ENCODE measurements at regions not wholly inside any gene's neighbourhood (a gene's known extent, or its start where the extent isn't known, plus 50 kb on each side); places are given as distances from the start of the nearest gene placed in this dataset.

- no peak for DNase-seq
Observed at GRCh38 chr21:35893156-35893555, 167.2 kb downstream of the SETD4 start.

- no peak for DNase-seq
Observed at GRCh38 chr21:35886887-35887286, 173.4 kb downstream of the SETD4 start.

DNA sequence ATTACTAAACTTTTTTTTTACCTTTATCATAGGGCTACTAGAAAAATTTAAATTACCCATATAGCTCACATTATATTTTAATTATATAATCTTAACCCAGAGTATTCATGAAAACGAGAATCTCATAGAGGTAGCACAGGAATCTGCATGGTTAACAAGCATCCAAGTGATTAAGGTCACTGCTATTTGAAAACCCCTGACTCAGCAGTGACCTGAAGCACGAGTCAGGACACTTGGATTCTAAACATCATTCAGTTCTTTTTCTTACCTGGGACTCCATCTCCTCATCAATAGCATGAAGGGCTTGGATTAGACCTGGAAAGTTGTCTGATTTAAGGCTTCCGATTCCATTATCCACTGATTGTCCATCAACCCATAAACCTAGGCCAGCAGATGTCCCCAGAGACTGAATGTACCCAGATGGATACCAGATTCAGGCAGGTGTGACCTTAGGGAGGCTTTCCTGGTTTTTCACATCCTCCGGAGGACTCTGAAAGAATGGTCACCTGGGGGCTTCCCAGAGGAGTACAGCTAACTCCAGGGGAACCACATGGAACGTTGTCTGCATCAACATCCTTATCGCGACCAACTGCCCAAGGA is 174.3 kb downstream of the SETD4 start:
- no peak for DNase-seq

DNA sequence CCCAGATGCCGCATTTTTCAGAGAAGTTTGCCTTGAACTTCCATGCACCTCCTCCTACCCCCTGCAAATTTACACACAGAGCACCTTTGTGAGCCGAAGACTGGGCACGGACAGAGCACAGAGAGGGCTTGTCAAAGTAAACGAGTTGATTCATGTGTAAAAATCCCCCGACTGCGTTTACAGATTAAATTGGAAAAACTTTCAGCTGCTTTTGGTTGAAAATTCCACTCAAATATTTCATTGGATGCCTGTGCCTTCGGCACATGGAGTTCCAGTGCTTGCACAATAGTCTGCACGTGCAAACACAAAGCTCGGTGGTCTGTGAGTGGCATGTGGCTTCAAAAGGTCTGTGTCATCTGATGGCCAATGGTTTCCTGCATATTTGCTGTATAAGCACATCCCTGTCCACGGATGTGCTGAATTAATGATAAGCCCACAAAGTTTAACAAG is 177.5 kb downstream of the SETD4 start:
- DNase-seq: no peak

- DNase-seq: no peak
Observed at GRCh38 chr21:35873441-35873840, 186.9 kb downstream of the SETD4 start.

DNA sequence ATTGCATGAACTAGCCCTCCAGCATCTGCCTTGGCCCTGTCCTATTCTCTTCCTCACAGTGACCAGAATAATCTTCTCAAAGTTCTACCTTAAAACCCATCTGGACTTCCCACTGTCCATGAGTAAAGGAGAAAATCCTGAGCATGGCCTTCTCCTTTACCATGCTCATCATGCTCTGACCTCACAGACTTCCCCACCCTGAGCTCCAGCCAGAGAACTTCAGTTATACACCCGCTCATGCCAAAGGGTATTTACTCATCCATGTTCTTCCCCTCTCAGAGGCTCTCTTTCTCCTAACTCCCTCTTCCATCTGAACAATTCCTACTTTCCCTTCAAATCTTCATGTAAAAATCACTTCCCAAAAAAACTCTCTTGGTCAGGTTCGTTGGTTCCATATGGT is 188.4 kb downstream of the SETD4 start:
- no peak for DNase-seq

- DNase-seq: no peak
Observed at GRCh38 chr21:35868869-35869223, 191.5 kb downstream of the SETD4 start.

DNA sequence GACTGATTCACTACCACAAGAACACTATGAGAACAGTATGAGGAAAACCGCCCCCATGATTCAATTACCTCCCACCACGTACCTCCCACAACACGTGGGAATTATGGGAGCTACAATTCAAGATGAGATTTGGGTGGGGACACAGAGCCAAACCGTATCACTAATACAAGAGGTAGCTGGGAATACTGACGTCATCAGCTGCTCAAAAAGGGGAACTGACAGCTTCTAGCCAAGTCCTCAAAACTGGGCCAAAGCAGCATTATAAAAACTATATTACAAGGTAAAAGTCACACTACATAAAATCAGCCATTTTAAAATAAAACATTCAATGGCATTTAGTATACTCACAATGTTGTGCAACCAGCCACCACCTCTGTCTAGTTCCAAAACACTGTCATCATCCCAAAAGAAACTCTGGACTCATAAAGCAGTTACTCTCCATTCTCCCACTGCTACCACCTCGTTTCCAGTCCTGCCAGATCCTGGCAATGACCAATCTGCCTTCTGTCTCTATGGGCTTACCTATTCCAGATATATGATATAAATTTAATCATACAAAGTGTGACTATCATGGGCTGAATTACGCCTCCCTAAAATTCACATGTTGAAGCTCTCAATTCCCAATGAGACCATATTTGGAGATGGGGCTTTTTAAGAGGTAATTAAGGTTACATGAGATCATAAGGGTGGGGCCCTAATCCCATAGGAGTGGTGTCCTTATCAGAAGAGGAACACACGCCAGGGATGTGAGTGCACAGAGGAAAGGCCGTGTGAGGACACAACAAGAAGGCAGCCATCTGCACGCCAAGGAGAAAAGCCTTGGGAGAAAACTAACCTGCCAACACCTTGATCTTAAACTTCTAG is 192.1 kb downstream of the SETD4 start:
- DNase-seq: no peak

DNA sequence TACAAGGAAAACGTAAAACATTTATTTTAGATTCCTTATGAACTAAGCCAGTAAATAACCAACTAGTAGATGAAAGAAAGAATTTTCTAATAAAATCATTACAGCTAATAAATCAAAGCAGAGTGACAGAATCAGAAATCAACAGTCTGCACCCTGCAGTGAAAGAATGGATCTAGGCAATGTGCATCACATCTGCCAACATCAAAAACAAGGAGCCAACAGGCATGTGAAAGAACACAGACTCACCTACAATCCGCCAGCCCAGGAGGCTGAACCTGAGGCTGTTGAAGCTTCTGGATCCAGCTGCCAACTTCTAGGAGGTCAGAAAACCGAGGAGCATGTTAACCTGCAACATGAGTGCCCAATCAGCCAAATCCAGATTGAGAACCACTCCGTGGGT is 196.3 kb downstream of the SETD4 start:
- no peak for DNase-seq

- no peak for DNase-seq
Observed at GRCh38 chr21:35862969-35863368, 197.4 kb downstream of the SETD4 start.

- DNase-seq: no peak
Observed at GRCh38 chr21:35861661-35862060, 198.7 kb downstream of the SETD4 start.

GRCh38 chr21:35860189-35860869 is 200.0 kb downstream of the SETD4 start:
- no peak for DNase-seq

DNA sequence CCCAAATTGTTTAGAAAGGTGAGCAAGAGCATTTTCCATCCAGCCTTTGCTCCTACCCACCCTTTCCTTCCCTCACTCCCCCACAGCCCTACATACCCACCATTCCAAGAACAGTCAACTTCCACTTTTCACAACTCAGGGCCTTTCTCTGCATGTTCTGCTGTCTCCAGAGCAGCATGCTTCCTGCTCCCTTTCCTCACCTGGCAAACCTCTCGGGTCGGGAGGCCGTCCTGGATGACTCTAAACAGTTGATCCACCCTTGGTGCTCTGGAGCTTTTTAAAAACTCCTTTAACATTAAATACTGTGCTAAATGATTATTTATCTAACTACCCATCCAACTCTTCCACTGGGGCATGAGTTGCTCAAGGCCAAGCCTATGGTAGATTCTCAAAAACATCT is 200.6 kb downstream of the SETD4 start:
- no peak for DNase-seq

DNA sequence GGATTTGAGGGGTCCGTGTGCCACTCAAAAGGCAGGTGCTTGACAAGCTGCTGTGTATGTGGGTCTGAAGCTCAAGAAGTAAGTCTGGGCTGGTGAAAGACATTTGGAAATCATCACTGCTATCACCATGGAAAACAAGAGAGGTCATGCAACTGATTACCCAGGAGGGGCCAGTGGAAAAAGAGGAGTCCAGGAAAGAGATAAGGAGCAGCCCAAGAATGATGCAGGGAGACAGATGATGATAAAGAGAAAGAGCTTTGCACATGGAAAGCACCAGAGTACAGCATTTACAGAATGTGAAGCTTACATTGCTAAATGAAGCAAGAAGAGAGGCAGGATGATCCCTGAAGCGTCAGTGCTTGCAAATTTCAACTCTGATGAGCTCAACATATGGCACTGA is 203.2 kb downstream of the SETD4 start:
- no peak for DNase-seq

DNA sequence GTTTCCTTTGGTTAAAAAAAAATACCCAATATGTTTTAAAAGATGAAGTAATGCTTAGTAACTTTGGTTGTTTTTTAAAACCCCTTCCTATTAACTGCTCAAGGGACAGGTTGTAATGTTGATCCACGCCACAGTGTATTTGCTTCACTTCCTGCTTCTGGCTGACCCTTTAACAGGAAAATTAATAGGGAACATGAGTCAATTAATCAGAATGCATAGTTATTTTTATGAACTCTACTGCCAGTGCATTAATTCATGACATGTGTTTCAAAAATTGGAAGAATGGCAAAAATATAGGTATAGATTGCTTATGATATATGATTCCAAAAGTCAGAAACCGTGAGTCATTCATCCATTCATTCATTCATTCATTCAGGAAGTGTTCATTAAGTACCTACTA is 204.8 kb downstream of the SETD4 start:
- no peak for DNase-seq

DNA sequence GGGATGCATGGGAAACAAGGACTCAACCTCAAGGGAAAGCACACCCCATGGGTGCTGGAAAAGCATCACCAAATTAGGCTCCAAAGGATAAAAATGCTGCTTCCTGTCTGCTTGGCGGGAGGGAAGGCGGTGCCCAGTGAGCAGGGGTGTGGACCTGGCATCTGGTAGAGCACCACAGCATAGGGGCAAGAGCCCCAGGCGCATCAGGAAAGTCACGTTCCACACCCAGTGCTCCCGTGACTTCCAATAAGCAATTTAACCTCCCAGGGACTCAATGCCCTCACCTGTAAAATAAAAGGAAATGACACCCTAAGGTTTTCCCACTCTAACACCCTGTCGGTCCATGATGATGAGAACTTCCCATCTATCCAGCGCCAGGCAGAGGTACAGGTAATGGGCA is 206.0 kb downstream of the SETD4 start:
- no peak for DNase-seq

DNA sequence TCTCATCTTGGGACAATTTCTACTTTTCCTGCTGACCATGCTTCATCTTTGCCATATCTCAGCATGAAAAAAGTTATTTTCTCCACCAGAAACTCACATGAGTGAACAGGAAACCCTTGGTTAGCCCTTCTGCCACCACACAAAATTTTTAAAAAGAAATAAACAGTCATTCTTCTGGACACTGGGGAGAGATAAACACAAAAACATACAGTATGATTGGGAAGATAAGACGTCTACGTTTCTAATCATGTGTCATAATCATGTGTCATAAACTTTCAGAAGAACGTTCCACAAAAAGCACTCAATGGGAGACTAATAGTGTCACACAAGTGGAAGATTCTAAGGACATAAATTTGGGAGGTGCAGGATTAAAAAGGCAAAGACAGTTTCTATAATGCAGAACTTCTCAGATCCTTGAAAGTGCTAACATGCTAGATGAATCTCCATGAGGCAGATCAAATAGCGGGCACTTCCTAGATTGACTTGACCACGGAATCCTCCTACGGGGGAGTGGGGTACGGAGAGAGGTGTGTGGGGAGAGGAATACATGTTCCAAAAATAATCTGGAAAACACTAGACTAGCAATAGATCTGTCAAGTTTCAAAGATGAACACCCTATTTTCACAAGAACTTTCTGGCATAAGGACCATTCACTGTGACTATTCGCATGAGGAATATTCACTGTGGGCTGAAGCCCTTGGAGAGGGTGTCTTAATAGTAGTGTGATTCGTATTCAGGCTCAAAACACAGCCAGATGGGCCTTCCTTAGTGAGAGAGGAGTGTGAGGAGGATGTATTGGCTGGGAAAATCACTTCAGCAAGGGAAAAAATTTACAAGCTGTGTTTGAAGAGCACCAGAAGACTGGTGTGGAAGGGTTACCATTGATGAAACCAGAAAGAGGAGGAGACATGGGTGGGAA is 206.7 kb downstream of the SETD4 start:
- DNase-seq: no peak

DNA sequence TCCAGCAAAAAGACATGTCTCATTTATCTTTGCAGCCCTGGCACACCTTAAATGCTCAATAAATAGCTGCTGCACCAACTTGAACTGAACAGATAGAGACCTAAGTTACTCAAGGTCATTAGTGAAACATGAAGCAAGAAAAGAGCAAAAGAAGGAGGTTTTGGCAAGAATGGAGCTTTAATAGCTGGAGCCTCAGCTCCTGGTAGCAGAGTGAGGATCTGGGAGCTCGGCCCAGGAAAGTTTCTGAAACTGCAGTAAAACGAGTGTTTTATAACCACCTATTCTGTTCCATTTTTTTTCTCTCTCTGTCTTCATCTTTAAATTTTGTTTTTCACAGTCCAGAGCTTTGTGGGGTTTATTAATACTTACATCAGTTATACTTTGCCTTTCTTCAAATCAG is 207.5 kb downstream of the SETD4 start:
- DNase-seq: no peak

DNA sequence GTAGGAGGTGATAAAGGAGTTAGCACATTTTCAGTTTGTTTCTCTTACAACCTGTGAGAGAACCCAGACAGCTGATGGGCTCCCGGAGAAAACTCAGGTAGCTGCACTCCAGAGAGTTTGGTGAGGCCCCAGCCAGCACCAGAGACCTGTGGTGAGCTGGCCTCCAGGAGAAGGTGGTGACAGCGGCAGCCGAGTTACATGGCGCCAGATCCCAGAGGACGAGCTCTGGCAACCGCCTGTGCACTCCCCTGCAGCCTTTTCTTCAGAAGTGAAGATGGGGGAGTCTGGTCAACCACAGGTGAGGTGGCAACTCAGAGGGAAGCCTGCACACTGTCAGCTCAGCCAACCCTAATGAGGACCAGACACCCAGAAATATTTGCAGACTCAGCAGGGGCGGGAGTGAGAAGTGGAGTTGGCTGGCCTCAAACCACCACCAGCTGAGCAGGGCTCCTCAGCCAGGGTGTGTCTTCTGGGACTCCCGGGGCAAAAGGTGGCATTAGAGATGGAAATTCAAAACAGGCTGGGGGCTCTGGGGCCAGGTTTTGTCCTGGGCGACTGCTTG is 209.7 kb downstream of the SETD4 start:
- DNase-seq: no peak

DNA sequence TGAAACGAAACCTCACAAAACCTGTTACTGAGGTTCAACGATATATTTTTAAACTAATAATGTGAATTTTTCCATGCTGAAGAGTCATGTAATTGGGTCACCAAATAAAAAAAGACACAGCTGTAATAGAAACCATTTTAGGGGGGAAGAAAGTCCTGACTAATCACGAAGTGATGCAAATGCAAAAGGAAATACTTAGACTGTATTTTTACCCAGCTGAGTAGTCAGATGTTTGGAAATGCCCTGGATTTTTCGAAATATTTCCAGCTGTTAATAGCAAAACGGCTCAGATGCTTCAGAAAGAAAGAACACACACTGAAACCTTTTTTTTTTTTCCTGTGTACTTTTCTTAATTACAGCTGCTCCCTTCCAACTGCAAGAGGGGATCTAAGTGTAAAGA is 210.3 kb downstream of the SETD4 start:
- no peak for DNase-seq

GRCh38 chr21:35849144-35849543 is 211.2 kb downstream of the SETD4 start:
- DNase-seq: no peak

- no peak for DNase-seq
Observed at GRCh38 chr21:35843911-35844667, 216.2 kb downstream of the SETD4 start.
